Psoas muscle (tissue), 7 donors: ENCODE measurements at regions not wholly inside any gene's neighbourhood (a gene's known extent, or its start where the extent isn't known, plus 50 kb on each side); places are given as distances from the start of the nearest gene placed in this dataset.

Experiments used
- ATAC-seq, 4 donors: fragments of 200-7000 bp; cut with Tn5 transposase; one replicate each; pipeline ENCODE4 v1.9.1; 2020; ENCODE audit warnings: moderate library complexity in 3 of 4, mild to moderate bottlenecking in 2 of 4
- DNase-seq, 2 donors: peaks; one replicate each; pipeline ENCODE4 v3.0.0-alpha.2; 2020
- H3K27ac ChIP-seq: fragments of 200-600 bp; one replicate; pipeline ENCODE4 v1.8.0; 2022
- H3K27me3 ChIP-seq, 3 donors: fragments of 200-600 bp in 1 of 3; one replicate each; pipeline versions ENCODE4 v1.6.1 to v1.8.0; 2013 to 2022; ENCODE audit warnings: low read length in 2 of 3, mild to moderate bottlenecking in 2 of 3, moderate library complexity in 1 of 3; ENCODE audit not compliant: insufficient read depth in 3 of 3
- H3K36me3 ChIP-seq, 2 donors: fragments of 200-600 bp in 1 of 2; one replicate each; pipeline versions ENCODE4 v1.6.1 to v1.8.0; 2013 to 2022; ENCODE audit warnings: low read depth in 1 of 2, mild to moderate bottlenecking in 1 of 2, moderate library complexity in 1 of 2; ENCODE audit not compliant: insufficient read depth in 1 of 2
- H3K4me1 ChIP-seq: fragments of 200-600 bp; one replicate; pipeline ENCODE4 v1.8.0; 2022
- H3K4me3 ChIP-seq: fragments of 200-600 bp; one replicate; pipeline ENCODE4 v1.8.0; 2022; ENCODE audit warnings: mild to moderate bottlenecking
- H3K9me3 ChIP-seq: fragments of 200-600 bp; one replicate; pipeline ENCODE4 v1.8.0; 2022
- WGBS, 3 donors: extraction: QIAGEN DNeasy Blood & Tissue Kit; methylation state at CpG; one replicate each; pipeline versions ENCODE4 v1.1.6 to v1.1.7; 2013; 5-methylcytosine and 5-hydroxymethylcytosine counted together
- intact Hi-C, 2 donors: fragments of 100-400 bp; cut with DNase I; formaldehyde crosslinking; loops; one replicate each; pipeline versions ENCODE4 v1.11.0 to v1.14.2; 2022
- TF ChIP-seq, protein P1 (sequence below): fragments of 200-600 bp; IDR thresholded peaks from one replicate; pipeline ENCODE4 v1.8.0; 2022; ENCODE audit warnings: antibody characterized with exemption
- donor health status: healthy with polysubstance abuse.
- donor health status: DM: no; HTN: no; CAD: no; lungs with moderate emphysema.
- donor health status: Bipolar disorder and iron deficiency.
- donor health status: healthy.
- donor health status: DM: yes; HTN: yes; CAD: no.
- donor health status: DM: no; HTN: no; CAD: no.
- donor health status: DM: yes; HTN: yes; CAD: no.

GRCh38 chr13:75985132-75985531 is 349.0 kb downstream of the LMO7 start:
- no peaks in the 10 kb centered on the region for H3K36me3 ChIP-seq
- no peaks in the 10 kb centered on the region for H3K9me3 ChIP-seq
- TF ChIP-seq, protein P1, sequence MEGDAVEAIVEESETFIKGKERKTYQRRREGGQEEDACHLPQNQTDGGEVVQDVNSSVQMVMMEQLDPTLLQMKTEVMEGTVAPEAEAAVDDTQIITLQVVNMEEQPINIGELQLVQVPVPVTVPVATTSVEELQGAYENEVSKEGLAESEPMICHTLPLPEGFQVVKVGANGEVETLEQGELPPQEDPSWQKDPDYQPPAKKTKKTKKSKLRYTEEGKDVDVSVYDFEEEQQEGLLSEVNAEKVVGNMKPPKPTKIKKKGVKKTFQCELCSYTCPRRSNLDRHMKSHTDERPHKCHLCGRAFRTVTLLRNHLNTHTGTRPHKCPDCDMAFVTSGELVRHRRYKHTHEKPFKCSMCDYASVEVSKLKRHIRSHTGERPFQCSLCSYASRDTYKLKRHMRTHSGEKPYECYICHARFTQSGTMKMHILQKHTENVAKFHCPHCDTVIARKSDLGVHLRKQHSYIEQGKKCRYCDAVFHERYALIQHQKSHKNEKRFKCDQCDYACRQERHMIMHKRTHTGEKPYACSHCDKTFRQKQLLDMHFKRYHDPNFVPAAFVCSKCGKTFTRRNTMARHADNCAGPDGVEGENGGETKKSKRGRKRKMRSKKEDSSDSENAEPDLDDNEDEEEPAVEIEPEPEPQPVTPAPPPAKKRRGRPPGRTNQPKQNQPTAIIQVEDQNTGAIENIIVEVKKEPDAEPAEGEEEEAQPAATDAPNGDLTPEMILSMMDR, result no peak
- DNase-seq (no peak), ATAC-seq (no peak)
- H3K4me1 ChIP-seq, result no peaks in the 10 kb centered on the region
- no peaks in the 10 kb centered on the region for H3K27me3 ChIP-seq
- intact Hi-C loops, result no loop called here
- no peak overlapping the region for H3K4me3 ChIP-seq
- H3K27ac ChIP-seq, result no peak overlapping the region
- 81 to 91% (median 85%) methylated on average over 1 of the region's 1 CpG for WGBS, 3 donors

DNA sequence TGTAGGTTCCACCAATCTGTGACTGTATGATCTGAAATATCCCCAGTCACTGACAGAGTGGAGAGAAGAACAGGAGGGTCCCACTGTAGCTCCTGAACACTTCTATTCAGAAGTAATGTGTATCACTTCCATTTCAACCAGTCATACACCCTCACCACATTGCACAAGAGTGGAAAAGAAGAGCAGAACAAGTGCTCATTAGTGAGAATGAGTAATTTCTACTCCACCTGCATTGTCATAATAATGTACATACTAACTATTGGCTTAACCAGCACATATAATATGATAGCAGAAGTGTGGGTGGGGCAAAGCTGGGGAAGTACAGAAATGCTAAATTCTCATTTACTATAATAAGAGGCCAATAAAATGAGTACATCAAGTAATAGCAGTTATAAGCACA is 342.7 kb downstream of the LMO7 start:
- no peaks in the 10 kb centered on the region for H3K4me1 ChIP-seq
- H3K27ac ChIP-seq, result no peak overlapping the region
- H3K27me3 ChIP-seq, result no peaks in the 10 kb centered on the region
- DNase-seq (no peak), ATAC-seq (no peak)
- no peaks in the 10 kb centered on the region for H3K36me3 ChIP-seq
- TF ChIP-seq, protein P1, result no peak
- no peaks in the 10 kb centered on the region for H3K9me3 ChIP-seq
- no peak overlapping the region for H3K4me3 ChIP-seq
- intact Hi-C loops, result no loop called here

- 52 to 69% (median 53%) methylated on average over 4 of the region's 4 CpGs for WGBS, 3 donors
- intact Hi-C loops, result no loop called here
- TF ChIP-seq, protein P1, result no peak
- ATAC-seq (no peak), DNase-seq (no peak)
- no peaks in the 10 kb centered on the region for H3K27me3 ChIP-seq
- H3K4me1 ChIP-seq, result no peaks in the 10 kb centered on the region
- no peak overlapping the region for H3K27ac ChIP-seq
- H3K4me3 ChIP-seq, result no peak overlapping the region
- H3K9me3 ChIP-seq, result no peaks in the 10 kb centered on the region
- no peaks in the 10 kb centered on the region for H3K36me3 ChIP-seq
Observed at GRCh38 chr13:75968103-75968838, 332.1 kb downstream of the LMO7 start.

- H3K36me3 ChIP-seq, result no peaks in the 10 kb centered on the region
- 29 to 61% (median 32%) methylated on average over 4 of the region's 4 CpGs for WGBS, 3 donors
- no peak overlapping the region for H3K27ac ChIP-seq
- DNase-seq (no peak), ATAC-seq (no peak)
- intact Hi-C loops, result no loop called here
- H3K9me3 ChIP-seq, result no peaks in the 10 kb centered on the region
- no peaks in the 10 kb centered on the region for H3K27me3 ChIP-seq
- TF ChIP-seq, protein P1, result no peak
- H3K4me1 ChIP-seq, result no peaks in the 10 kb centered on the region
- no peak overlapping the region for H3K4me3 ChIP-seq
Observed at GRCh38 chr13:75963302-75963701, 327.2 kb downstream of the LMO7 start.

- Histone ChIP-seq H3K27me3 (no peaks in the 10 kb centered on the region), H3K9me3 (no peaks in the 10 kb centered on the region), H3K36me3 (no peaks in the 10 kb centered on the region), H3K27ac (no peak overlapping the region), H3K4me3 (no peak overlapping the region), H3K4me1 (no peaks in the 10 kb centered on the region)
- TF ChIP-seq, protein P1, result no peak
- DNase-seq (no peak), ATAC-seq (no peak)
- WGBS, 3 donors, result 71 to 84% (median 75%) methylated on average over 2 of the region's 2 CpGs
- intact Hi-C loops, result no loop called here
Observed at GRCh38 chr13:75961911-75962310, 325.8 kb downstream of the LMO7 start.
